ENCODE measurements at regions not wholly inside any gene's neighbourhood (a gene's known extent, or its start where the extent isn't known, plus 50 kb on each side); places are given as distances from the start of the nearest gene placed in this dataset.
"Not testable (repeated sequence)": the region's sequence is repeated elsewhere in the genome, so short reads cannot be mapped to it uniquely, and the experiment has no call there.

GRCh38 chr4:122100508-122100907 is 51.6 kb upstream of the BLTP1 start:
- DNase-seq = no peak

- DNase-seq = no peak
These were observed 52.2 kb upstream of the BLTP1 start for GRCh38 chr4:122099896-122100295.

GRCh38 chr4:122091836-122092405 is 60.2 kb upstream of the BLTP1 start:
- DNase-seq = no peak

- DNase-seq = no peak
These were observed 60.7 kb upstream of the BLTP1 start for GRCh38 chr4:122091397-122091796.

GRCh38 chr4:122090989-122091388 is 61.1 kb upstream of the BLTP1 start:
- DNase-seq = no peak

GRCh38 chr4:122086338-122087065 is 65.6 kb upstream of the BLTP1 start:
- peak; percentile 47 for DNase-seq

- no peak for DNase-seq
These were observed 68.1 kb upstream of the BLTP1 start for GRCh38 chr4:122083989-122084388.

GRCh38 chr4:122083351-122083750 is 68.8 kb upstream of the BLTP1 start:
- no peak for DNase-seq

- no peak for DNase-seq
These were observed 69.5 kb upstream of the BLTP1 start for GRCh38 chr4:122082661-122083060.

GRCh38 chr4:122077653-122078052 is 74.5 kb upstream of the BLTP1 start:
- not testable (repeated sequence) for DNase-seq

GRCh38 chr4:122076835-122077234 is 75.3 kb upstream of the BLTP1 start:
- DNase-seq = not testable (repeated sequence)

GRCh38 chr4:122073615-122074014 is 78.5 kb upstream of the BLTP1 start:
- no peak for DNase-seq

- DNase-seq = no peak
These were observed 86.2 kb upstream of the BLTP1 start for GRCh38 chr4:122065915-122066314.

- DNase-seq = no peak
These were observed 87.0 kb upstream of the BLTP1 start for GRCh38 chr4:122065149-122065548.

- no peak for DNase-seq
These were observed 98.9 kb upstream of the BLTP1 start for GRCh38 chr4:122053186-122053585.

- DNase-seq = no peak
These were observed 99.5 kb upstream of the BLTP1 start for GRCh38 chr4:122052677-122053076.

GRCh38 chr4:122050841-122051240 is 99.0 kb upstream of the TRPC3 start:
- no peak for DNase-seq

- no peak for DNase-seq
These were observed 95.9 kb upstream of the TRPC3 start for GRCh38 chr4:122047456-122048425.

GRCh38 chr4:122046255-122046654 is 94.4 kb upstream of the TRPC3 start:
- DNase-seq = no peak

- peak; percentile 69 for DNase-seq
These were observed 93.7 kb upstream of the TRPC3 start for GRCh38 chr4:122045533-122045932.

- no peak for DNase-seq
These were observed 92.6 kb upstream of the TRPC3 start for GRCh38 chr4:122044501-122044900.

GRCh38 chr4:122041312-122041711 is 89.5 kb upstream of the TRPC3 start:
- DNase-seq = no peak

GRCh38 chr4:122038896-122039295 is 87.0 kb upstream of the TRPC3 start:
- DNase-seq = no peak

- no peak for DNase-seq
These were observed 82.8 kb upstream of the TRPC3 start for GRCh38 chr4:122034619-122035018.

Measured in DMS153 (cell line).